IPS DF 19.7 (cell line): ENCODE measurements at regions not wholly inside any gene's neighbourhood (a gene's known extent, or its start where the extent isn't known, plus 50 kb on each side); places are given as distances from the start of the nearest gene placed in this dataset.

ENCODE experiments used
- DNase-seq: peaks from one replicate; pipeline ENCODE4 v3.0.0-alpha.2; 2013; ENCODE audit warnings: low read depth, low spot score

DNA sequence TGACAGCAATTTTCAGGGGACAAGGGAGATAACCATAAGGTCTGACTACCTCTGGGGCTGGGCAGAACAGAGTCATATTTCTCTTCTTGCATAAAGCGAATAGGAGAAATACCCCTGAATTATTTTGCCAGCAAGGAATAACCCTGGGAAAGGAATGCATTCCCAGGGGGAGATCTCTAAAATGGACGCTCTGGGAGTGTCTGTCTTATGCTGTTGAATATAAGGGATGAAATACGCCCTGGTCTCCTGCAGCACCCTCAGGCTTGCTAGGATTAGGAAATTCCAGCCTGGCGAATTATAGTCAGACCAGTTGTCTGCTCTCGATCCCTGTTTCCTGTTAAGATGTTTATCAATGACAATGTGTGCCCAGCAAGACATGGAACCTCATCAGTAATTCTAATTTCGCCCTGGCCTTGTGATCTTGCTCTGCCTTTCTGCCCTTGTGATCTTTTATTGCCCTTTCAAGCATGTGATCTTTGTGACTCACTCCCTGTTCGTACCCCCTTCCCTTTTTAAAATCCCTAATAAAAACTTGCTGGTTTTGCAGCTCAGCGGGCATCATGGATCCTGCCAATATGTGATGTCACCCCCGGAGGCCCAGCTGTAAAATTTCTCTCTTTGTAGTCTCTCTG lies 221.6 kb upstream of the HS3ST5 start:
- no peak for DNase-seq

DNA sequence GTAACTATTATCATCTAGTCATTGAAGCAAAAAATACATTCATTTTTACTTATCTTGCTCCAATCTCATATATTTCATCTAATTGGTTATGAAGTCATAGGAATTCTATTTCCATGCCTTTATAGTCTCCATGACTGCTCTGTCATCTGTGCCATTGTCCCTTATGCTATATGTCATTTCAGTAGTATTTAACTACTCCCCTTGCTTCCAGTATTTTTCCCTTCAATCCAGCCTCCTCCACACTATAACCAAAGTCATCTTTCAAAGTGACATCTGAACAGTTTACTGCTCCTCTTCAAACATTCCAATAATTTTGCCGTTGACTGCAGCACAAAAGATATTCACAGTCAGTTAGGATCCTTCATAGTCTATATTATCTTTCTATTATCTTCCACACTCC lies 216.6 kb upstream of the HS3ST5 start:
- DNase-seq = no peak

DNA sequence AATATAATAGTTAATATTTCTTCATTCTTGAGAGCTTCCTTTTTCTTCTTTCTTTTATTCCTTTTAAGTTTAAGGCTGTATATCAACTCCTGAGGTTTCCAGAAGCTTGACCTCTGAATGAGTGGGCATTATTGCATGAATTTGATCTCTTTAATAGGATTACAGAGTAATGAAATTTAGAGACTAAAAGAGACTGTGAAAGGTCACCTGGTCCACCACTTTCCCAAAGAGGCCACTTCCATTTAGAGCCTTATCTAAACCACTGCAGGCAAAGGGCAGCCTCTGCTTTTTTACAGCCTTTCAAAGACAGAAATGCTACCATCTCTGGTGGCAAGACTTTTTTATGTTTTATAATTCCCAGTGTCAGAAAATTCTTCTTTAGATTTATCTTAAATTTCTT lies 215.3 kb upstream of the HS3ST5 start:
- DNase-seq = no peak

DNA sequence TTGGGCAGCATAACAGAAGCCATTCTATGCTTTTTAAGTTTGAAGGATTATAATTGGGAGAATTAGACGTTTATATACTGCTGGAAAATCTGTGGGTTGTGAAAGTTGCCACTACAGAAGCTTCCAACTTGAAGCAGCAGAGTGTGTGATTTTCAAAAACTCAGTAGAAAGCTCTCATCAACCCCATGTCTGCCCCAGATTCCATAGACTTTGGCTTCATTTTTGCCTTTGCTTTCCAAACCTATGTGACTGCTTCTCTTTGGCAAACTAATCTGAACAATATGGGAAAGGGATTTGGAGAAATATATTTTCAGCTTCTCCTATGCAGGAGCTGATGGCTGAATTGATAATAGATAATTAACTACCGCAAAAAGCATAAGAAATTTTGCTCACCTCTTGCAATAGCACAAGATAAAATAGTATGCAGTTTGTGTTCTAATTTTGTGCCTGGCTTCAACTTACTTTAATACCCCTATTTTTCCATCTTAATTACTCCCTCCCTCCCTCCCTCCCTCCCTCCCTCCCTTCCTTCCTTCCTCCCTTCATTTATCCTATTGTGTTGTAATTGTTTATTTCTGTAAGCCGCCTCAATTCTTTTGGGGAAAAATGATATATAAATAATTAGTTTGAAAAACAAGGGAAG lies 214.1 kb upstream of the HS3ST5 start:
- no peak for DNase-seq

DNA sequence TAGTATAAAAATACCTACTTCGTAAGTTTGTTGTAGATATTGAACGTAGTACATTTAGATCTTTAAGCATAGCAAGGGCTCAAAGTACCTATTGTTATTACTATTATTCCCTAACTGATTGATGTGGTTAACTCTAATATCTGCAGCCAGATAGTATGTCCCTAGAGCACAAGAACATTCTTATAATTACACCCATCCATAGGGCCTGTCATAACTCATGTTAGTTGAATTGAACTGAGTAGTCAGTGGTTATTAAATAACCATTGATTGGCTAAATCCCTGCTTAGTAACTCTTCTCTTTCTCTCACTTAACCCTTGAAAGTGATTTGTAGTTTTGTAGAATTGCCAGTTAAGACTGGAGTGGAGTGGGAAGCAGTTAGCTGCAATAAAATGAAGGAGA lies 207.5 kb upstream of the HS3ST5 start:
- DNase-seq = no peak

DNA sequence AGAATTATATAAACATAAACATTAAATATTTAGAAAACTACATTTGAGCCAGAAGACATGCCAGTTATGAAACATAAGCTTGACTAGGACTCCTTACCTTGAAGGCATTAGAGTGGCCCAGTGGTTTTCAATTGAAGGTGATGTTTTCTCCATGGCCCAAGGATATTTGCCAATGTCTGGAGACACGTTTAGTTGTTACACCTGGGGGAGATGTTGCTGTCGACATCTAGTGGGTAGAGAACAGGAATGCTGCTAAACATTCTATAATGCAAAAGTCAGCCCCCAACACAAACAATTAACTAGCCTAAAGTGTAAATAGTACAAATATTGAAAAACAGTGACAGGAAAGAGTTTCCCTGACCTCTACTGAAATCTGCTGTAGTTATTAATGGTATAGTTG lies 200.9 kb upstream of the HS3ST5 start:
- no peak for DNase-seq

DNA sequence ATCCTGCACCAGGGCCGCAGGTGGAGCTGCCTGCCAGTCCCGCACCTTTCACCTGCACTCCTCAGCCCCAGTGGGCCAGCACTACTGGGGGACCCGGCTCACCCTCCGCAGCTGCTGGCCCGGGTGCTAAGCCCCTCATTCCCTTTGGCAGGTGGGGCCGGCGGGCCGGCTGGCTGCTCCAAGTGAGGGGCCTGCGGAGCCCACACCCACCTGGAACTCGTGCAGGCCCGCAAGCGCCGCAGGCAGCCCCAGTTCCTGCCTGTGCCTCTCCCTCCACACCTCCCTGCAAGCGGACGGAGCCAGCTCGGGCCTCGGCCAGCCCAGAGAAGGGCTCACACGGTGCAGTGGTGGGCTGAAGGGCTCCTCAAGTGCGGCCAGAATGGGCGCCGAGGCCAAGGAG lies 199.0 kb upstream of the HS3ST5 start:
- no peak for DNase-seq

DNA sequence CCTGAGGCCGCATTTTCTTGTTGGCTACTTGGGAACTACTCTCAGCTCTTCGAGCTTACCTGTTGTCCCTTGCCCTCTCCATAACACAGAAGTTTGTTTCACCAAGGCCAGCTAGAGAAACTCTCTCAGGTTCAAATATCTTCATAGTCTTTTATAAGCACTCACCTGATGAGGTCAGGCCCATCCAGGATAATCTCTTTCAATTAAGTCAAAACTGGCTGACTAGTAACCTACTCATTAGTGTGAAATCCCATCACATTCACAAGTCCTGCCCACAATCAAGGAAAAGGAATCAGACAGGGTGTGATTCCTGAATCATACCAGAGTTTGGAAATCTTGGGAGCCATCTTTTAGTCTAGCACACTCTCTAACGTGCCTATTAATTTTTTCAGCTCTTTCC lies 195.2 kb upstream of the HS3ST5 start:
- no peak for DNase-seq

DNA sequence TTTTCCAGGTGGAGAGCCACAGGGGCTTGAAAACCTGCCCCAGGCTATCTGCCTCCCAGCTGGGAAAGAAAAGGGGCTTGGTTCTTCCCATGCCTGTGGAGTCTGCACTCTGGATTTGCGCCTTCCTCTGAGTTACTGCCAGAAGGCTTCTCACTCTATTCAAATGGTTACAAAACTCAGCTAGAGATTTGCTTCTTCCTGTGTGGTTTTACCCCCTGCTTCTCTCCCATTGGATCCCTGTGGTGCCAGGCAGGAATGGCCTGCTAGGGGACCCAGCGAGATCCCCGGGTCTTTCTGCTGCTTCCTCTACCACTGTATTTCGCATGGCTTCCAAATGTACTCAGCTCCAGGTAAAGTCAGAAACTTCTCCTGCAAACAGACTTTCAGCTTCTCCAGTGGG lies 192.0 kb upstream of the HS3ST5 start:
- DNase-seq = no peak

DNA sequence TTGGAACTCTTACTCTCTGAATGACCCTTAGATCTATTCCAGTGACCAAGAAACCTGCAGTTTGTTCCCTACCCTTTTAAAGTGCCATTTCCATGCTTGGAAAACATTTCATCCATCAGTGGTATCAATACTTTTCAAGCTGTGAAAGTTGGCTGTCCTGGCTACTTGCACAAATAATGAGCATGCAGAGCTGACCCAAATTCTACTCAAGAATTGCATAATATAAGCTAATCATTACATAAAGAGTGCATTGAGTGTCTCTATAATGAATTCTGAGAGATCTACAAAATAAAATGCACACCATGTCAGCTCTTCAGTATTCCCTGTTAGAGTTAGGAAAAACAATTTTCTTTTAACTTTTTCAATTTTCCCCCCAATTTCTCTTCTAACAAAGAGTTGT lies 181.3 kb upstream of the HS3ST5 start:
- no peak for DNase-seq

DNA sequence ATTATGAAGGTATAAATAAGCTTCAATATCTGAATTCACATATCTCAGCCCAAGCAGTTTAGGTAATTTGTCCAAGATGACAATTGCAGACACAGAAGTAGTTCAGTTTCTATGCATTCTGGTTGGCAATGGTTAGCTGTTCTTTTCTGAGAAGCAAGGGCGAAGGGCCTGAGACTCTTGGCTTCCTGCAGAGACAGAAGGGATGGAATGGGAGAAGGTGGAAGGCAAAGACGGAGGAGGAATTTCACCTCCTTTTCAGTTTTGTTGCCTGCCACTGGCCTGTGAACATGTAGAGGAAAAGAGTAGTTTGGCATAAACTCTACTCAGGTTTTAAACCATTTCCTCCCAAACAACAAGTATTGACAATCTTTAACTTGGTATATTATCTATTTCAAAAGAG lies 180.7 kb upstream of the HS3ST5 start:
- no peak for DNase-seq

DNA sequence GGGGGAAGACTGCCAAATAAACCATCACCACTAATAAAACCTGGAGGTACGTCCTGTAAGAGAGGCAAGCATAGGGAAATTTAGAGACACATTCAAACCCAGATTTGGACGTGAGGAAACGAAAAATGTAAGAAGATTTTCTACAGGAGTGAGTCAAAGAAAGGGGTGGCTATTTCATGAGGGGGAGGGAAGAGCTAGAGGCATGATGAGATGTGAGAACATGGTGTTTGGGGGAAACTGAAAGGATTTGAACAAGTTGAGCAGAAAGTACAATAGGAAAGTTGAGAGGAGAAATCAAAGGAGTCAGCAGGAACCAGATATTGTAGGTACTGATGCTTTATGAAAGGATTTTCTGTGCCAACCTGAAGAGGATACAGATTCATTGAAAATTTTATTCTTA lies 179.1 kb upstream of the HS3ST5 start:
- DNase-seq = no peak

DNA sequence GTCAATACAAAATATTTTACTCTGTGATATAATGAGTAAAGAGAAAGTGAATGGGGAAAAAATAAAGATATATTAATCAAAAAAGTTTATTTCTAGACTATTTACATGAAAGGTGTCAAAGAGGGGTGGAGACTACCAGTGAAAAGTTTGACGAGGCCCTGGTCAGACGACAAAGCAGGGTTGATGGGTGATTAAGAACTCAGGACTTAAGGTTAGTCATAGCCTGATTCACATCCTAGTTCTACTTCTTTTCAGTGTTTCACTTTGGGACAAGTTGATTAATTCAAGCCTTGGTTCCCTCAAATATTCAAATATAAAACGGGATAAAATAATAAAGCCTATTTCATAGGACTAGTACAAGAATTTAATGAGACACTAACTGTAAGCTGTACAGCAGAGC lies 178.2 kb upstream of the HS3ST5 start:
- no peak for DNase-seq

DNA sequence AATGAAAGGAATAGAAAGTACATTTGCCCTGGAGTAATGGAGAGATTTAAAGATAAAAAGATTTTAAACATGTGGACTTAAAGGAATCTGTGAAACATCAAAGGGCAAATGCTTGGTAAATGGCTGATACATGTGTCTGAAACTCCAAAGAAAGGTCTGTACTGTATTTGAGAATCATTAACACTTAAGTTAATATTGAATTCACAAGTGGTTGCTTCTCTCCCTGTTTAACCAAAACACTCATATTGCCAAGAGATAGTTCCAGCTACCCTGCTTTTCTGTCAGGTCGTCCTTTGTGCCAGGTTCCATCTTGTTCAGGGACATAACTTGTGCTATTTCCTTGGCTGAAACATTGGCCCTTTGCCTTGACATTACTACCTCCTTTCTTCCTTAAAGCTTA lies 171.3 kb upstream of the HS3ST5 start:
- DNase-seq = no peak

DNA sequence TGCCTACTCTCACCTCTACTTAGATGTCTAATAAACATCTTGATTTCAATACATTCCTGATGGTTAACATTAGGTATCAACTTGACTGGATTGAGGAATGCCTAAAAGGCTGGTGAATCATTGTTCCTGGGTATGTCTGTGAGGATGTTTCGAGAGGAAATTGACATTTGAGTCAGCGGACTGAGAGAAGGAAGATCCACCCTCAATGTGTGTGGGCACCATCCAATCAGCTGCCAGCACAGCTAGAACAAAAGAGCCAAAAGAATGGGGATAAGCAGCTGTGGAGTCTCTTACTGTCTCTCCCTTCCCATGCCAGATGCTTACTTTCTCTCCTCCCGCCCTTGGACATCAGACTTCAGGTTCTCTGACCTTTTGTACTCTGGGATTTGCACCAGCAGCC lies 128.6 kb upstream of the HS3ST5 start:
- DNase-seq = peak; percentile 42

DNA sequence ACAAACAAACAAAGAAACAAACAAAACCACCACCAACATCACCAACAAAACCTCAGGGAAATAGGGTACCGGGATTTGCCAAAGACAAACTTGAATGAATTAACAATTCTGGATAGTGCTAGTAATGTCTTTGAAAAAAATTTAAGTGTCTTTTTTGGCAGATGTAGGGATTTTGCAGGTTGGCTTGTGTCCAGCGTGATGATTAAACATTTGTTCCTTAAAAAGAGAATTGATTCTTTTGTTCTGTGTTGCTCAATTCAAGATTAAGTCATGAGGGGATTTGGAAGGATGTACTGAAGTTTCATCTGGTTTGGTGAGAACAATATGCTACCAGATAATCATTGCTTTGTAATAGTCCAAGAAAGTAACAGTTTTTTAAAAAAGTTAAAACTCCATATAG lies 125.1 kb upstream of the HS3ST5 start:
- DNase-seq = no peak

DNA sequence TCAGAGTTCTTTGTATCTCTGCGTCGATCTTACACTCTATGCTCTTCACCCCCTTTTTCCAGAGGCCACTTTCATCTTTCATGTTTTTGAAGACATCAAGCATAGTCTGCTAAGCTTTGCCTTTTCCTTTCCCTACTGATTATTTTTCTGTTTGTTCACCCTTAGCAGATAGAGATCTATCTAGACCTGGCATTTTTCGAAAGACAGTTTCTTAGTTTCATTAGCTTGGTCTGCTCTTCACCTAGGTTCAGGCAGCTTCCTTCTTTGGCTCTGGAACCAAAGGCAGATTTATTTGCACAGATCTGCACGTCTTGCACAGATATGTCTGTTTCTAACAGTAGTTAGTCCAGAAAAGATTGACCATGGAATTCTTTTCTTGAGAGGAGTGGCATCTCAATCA lies 122.7 kb upstream of the HS3ST5 start:
- DNase-seq = no peak

DNA sequence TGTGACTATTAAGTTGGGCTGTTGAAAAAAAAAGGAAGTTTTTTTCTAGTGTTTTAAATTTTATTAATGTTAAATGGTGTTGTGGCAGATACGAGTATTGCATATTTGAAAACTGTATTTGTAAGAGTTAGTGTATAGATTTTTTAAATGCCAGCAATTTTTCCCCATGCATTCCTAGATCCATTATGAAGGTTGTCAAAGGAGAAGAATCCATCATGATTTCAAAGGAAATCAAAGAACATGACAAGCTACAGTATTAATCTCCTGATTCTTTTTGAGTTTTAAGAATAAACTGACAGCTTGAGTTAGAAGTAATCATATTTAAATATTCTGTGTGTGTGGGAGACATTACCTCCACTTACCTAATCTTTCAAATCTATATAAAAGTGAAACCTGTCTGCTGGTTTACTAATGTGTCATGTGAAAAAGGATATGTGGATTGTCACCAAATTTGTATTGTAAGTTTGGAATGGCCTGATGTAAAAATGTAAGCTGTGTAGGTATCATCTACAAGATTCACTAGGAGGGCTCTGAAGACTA lies 111.0 kb upstream of the HS3ST5 start:
- DNase-seq = no peak

DNA sequence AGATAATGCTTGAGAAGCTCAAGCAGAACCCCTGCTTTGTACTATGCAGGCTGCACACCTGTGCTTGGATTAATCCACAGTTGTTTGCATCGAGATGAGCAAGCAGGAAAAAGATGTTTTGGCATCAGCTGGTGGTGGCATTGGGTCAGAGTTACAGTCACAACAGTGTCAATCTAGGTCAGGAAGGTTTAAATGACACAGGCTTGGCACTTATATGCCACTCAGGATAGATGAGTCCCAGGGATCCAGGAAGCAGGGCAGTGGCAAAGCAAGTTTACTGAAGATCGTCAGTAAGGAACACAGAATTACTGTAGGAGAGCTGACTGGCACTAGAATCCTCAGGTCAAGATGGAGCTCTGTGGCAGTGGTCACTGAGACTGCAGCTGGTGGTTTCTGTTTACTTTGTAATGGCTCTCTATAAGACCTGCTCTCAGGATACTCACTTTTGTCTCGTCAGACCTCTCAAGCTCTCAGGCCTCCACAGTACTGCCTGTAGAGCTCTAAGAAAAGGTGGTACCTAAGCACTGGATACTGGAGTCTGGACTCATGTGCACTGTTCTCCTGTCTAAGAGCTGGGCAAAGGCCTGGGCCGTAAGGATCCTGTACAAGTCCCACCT lies 110.1 kb upstream of the HS3ST5 start:
- DNase-seq = no peak

DNA sequence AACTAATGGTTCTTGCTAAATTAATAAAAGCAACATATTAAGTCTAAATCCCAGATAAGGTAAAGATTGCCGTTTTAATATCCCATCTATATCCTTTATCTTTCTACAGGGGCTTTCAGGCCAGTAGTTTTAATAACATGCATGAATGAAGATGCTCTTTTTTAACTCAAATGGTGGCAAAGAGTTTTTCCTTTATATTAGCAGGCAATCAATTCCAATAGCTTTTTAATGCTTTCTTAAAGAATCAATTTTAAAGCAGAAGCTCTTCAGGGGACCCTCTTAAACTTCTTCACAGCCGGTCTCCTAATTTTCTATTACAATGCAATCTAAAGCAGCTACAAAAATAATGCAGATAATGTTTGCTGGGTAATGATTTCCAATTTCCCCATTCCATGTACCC lies 107.8 kb upstream of the HS3ST5 start:
- no peak for DNase-seq

DNA sequence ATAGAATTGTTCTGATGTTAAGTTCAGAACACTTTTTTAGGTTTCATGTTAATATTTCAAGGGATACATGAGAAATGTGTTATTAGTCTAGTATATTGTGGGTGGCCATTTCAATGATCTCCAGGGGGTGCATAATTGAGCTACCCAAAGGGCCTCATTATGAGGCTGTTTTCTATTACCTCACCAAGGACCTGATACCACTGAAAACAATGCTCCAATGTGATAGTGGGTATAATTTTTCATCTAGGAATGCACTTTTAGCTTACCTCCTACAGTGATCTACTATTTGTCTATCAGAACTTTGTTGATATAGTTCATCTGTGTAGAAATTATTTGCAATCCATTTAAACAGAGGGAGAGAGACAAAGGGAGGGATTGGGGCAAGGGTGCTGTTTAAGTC lies 106.8 kb upstream of the HS3ST5 start:
- DNase-seq = no peak

DNA sequence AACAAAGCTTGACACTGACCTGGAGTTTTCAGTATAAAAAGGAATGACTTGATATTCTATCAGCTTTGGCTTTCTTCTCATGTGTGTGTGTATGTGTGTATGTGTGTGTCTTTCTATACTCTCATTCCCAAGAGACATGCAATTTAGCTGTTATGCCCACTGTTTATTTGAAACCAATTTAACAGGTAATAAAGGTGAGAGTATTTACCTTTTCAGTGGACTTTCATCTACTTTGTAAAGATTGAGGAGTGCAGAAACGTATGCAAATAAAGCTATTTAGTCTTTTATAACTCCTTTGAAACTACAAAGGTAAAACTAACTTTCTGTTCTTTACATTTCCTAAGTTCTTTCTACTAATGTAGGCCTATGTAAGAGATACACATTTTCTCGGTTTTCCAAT lies 103.5 kb upstream of the HS3ST5 start:
- DNase-seq = no peak

DNA sequence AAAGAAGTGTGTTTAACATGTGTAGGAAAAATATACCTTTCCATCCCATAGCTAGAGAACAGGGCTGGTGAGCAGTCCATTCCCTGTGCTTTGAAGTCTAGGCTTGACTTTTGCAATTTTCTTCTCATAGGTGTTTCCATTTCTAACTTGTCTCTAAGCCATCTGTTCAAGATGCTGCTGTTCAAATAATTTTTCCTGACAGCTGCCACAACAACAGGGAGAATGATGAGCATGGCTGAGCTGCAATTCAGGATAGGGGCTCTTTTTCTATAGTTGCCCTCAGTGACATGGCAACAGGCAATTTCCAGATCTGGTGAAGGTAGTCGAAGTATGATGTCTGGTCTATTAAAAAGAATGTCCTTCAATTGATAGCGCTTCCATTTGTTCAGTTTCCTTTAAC lies 103.0 kb upstream of the HS3ST5 start:
- no peak for DNase-seq
